Ovary (tissue), 7 donors: ENCODE measurements at regions not wholly inside any gene's neighbourhood (a gene's known extent, or its start where the extent isn't known, plus 50 kb on each side); places are given as distances from the start of the nearest gene placed in this dataset.

Source experiments
- DNase-seq, 5 donors: peaks; one replicate each; pipeline ENCODE4 v3.0.0-alpha.2; 2019 to 2020
- H3K27ac ChIP-seq, 2 donors: fragments of 200-600 bp; one replicate each; pipeline versions ENCODE4 v1.5.1 to v1.8.0; 2019 to 2022
- H3K27me3 ChIP-seq: fragments of 200-600 bp; one replicate; pipeline ENCODE4 v1.8.0; 2022
- H3K36me3 ChIP-seq: fragments of 200-600 bp; sonication (generic); one replicate; pipeline ENCODE4 v1.5.1; 2019
- H3K4me1 ChIP-seq: one replicate; pipeline ENCODE4 v1.8.1; 2013; ENCODE audit warnings: mild to moderate bottlenecking, moderate library complexity; ENCODE audit not compliant: insufficient read depth
- H3K4me3 ChIP-seq: fragments of 200-600 bp; sonication (generic); one replicate; pipeline ENCODE4 v1.5.1; 2017
- H3K9me3 ChIP-seq, 2 donors: fragments of 200-600 bp in 1 of 2; sonication (generic) in 1 of 2; one replicate each; pipeline versions ENCODE4 v1.5.1 to v1.8.1; 2013 to 2019; ENCODE audit warnings: mild to moderate bottlenecking in 1 of 2, moderate library complexity in 1 of 2
- EP300 ChIP-seq: sonication (generic); formaldehyde crosslinking; IDR thresholded peaks from one replicate; pipeline ENCODE4 v1.6.1; 2017; ENCODE audit warnings: antibody characterized with exemption
- POLR2A ChIP-seq: fragments of 450-650 bp; IDR thresholded peaks from one replicate; pipeline ENCODE4 v1.6.1; 2017; ENCODE audit warnings: antibody characterized with exemption, mild to moderate bottlenecking, moderate library complexity
- WGBS, 3 donors: extraction: QIAGEN DNeasy Blood & Tissue Kit in 1 of 3; methylation state at CpG; one replicate each; pipeline versions ENCODE4 v1.1.5 to v1.1.7; 2013 to 2017; 5-methylcytosine and 5-hydroxymethylcytosine counted together
- intact Hi-C, 4 donors: fragments of 100-400 bp; cut with DNase I; formaldehyde crosslinking; loops; one replicate each; pipeline versions ENCODE4 v1.11.0 to v1.15.1; 2022 to 2023
- TF ChIP-seq, protein P1 (sequence below), 3 donors: fragments of 450-650 bp in 2 of 3; fragments of 200-600 bp in 1 of 3; IDR thresholded peaks; one replicate each; pipeline versions ENCODE4 v1.5.1 to v1.8.0; 2016 to 2022; ENCODE audit warnings: antibody characterized with exemption in 3 of 3, mild to moderate bottlenecking in 1 of 3
- donor health status: DM: no; HTN: no; CAD: no; lungs with moderate emphysema.
- donor health status: DM: no; HTN: no; CAD: no.
- donor health status: Bipolar disorder and iron deficiency.
- donor health status: DM: no; HTN: no; CAD: no.
- donor health status: DM: yes; HTN: yes; CAD: no.

DNA sequence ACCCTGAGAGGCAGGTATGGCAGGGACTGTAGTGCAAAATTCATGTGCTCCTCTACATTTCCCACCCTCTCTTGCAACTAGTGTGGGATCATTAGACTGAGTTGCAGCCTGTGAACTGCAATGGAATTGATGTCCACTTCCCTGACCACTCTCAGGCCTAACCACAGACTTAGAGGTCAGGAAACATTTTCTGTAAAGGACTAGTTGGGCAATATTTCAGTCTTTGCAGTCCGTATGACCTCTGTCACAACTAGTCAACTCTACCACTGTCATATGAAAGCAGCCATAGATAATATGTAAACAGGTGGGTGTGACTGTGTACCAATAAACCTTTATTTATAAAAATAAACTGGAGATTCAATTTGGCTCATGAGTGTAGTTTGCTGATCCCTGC is 134.4 kb upstream of the TOP1 start:
- H3K27ac ChIP-seq: no peak overlapping the region
- no peak overlapping the region for H3K4me3 ChIP-seq
- TF ChIP-seq POLR2A (no peak), EP300 (no peak)
- TF ChIP-seq, protein P1, sequence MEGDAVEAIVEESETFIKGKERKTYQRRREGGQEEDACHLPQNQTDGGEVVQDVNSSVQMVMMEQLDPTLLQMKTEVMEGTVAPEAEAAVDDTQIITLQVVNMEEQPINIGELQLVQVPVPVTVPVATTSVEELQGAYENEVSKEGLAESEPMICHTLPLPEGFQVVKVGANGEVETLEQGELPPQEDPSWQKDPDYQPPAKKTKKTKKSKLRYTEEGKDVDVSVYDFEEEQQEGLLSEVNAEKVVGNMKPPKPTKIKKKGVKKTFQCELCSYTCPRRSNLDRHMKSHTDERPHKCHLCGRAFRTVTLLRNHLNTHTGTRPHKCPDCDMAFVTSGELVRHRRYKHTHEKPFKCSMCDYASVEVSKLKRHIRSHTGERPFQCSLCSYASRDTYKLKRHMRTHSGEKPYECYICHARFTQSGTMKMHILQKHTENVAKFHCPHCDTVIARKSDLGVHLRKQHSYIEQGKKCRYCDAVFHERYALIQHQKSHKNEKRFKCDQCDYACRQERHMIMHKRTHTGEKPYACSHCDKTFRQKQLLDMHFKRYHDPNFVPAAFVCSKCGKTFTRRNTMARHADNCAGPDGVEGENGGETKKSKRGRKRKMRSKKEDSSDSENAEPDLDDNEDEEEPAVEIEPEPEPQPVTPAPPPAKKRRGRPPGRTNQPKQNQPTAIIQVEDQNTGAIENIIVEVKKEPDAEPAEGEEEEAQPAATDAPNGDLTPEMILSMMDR (IDR thresholded peaks at IDR 0.05): no peak
- WGBS, 3 donors: 44 to 100% (median 93%) methylated on average over 1 of the region's 1 CpG
- H3K4me1 ChIP-seq: no peaks in the 10 kb centered on the region
- no peaks in the 10 kb centered on the region for H3K27me3 ChIP-seq
- H3K36me3 ChIP-seq: no peaks in the 10 kb centered on the region
- no peak for DNase-seq
- no peaks in the 10 kb centered on the region for H3K9me3 ChIP-seq
- intact Hi-C loops: loop anchor here in 1 of 4 donors (10.0 kb wide), 1 partner anchor 89 kb away; no protein-coding TSS in a partner anchor

DNA sequence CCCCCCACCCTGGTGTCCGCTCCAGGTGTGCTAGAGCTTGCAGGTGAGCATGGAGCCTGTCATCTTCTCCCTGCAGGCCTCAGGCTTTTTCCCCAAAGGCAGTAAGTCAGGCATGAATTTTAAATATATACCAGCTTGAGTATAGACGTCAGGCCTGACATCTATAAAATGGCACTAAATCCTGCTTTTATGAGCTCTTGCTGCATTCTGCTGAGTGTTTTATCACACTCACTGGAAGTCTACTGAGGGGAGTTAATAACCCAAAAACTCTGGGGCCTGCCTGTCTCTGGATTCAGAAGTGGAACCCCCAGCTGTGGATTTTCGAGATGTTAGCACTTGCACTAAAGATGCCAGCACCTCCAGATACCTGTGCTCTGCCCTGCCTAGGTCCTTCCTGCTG is 133.4 kb upstream of the TOP1 start:
- Histone ChIP-seq H3K27me3 (no peaks in the 10 kb centered on the region), H3K36me3 (no peaks in the 10 kb centered on the region), H3K4me3 (no peak overlapping the region), H3K9me3 (no peaks in the 10 kb centered on the region), H3K4me1 (no peaks in the 10 kb centered on the region), H3K27ac (no peak overlapping the region)
- whole genome bisulfite sequencing, 3 donors: 51 to 63% (median 61%) methylated on average over 3 of the region's 3 CpGs
- no peak for DNase-seq
- intact Hi-C loops: loop anchor here in 1 of 4 donors (10.0 kb wide), 1 partner anchor 90 kb away; no protein-coding TSS in a partner anchor
- TF ChIP-seq, protein P1 (IDR thresholded peaks at IDR 0.05): no peak
- no peak for TF ChIP-seq EP300
- TF ChIP-seq POLR2A: no peak

DNA sequence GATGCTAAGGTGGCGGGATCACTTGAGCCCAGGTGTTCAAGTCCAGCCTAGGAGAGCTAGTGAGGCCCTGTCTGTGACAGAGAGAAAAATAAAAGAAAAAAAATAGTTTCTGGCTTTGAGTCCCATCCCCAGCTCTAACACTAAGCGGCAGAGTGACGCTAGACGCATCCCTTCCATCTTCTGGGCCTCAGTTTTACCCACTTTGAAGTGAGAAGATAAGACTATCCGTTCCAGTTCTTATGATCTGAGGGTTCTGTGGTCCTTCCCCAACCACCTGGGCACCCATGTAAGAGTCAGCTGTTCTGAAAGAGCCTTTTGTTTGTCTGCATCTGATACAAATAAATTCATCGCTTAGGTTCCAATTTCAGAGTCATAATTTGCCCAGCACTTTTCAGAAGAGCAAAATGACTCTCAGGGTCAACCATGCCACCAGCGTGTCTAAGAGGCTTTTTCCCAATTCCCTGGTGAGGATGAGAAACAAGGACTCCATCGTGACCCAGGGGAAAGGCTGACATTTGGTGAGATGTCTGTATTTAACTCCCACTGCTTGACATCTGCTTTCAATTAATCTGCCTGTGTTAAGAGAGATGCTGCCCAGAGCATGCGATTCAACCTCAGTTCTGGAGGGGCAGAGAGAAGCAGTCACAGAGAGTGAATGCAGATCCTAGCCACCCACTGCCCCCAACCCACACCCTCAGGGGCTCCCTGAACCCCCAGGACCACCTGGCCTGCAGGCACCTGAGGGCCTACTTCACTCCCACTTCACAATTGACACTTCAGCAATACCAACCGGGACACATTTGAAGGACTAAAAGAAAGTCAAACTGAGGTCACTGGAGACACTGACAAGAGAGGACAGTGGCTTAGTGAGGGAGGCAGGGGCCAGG is 131.6 kb upstream of the TOP1 start:
- no peak for DNase-seq
- Histone ChIP-seq H3K4me3 (no peak overlapping the region), H3K27ac (no peak overlapping the region), H3K27me3 (no peaks in the 10 kb centered on the region), H3K4me1 (no peaks in the 10 kb centered on the region), H3K36me3 (no peaks in the 10 kb centered on the region), H3K9me3 (no peaks in the 10 kb centered on the region)
- TF ChIP-seq, protein P1 (IDR thresholded peaks at IDR 0.05): no peak
- TF ChIP-seq POLR2A: no peak
- no peak for TF ChIP-seq EP300
- WGBS, 3 donors: 61 to 65% (median 61%) methylated on average over 10 of the region's 10 CpGs
- intact Hi-C loops: loop anchor here in 1 of 4 donors (10.0 kb wide), 1 partner anchor 92 kb away; no protein-coding TSS in a partner anchor

DNA sequence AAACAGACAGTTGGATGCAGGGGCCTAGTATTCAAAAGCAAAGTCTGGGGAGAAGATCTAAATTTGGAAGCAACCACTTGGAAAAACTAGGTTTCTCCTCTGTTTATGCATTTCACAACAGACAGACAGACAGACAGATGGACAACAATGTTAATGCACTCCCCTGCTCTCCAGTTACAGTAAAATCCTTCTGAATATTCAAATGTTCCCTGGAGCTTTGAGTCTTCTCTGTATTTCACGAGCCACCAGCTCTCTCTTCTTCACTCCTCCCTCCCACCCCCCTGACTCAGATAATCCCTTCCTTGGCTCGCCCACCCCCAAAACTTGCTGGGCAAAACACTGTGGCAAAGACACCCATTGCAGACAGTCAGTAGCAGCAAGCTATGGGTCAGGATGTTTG is 129.3 kb upstream of the TOP1 start:
- DNase-seq: no peak
- no peak overlapping the region for H3K4me3 ChIP-seq
- intact Hi-C loops: loop anchor here in 1 of 4 donors (10.0 kb wide), 1 partner anchor 95 kb away; no protein-coding TSS in a partner anchor
- TF ChIP-seq POLR2A: no peak
- TF ChIP-seq, protein P1 (IDR thresholded peaks at IDR 0.05): no peak
- no peak for TF ChIP-seq EP300
- 41 to 67% (median 42%) methylated on average over 2 of the region's 2 CpGs for WGBS, 3 donors
- H3K27ac ChIP-seq: no peak overlapping the region
- no peaks in the 10 kb centered on the region for H3K4me1 ChIP-seq
- H3K27me3 ChIP-seq: no peaks in the 10 kb centered on the region
- no peaks in the 10 kb centered on the region for H3K36me3 ChIP-seq
- no peaks in the 10 kb centered on the region for H3K9me3 ChIP-seq
